Fibroblast of skin of back (primary cell): ENCODE measurements at regions not wholly inside any gene's neighbourhood (a gene's known extent, or its start where the extent isn't known, plus 50 kb on each side); places are given as distances from the start of the nearest gene placed in this dataset.

Experiments used
- DNase-seq: peaks from one replicate; pipeline ENCODE4 v3.0.0-alpha.2; 2013

DNA sequence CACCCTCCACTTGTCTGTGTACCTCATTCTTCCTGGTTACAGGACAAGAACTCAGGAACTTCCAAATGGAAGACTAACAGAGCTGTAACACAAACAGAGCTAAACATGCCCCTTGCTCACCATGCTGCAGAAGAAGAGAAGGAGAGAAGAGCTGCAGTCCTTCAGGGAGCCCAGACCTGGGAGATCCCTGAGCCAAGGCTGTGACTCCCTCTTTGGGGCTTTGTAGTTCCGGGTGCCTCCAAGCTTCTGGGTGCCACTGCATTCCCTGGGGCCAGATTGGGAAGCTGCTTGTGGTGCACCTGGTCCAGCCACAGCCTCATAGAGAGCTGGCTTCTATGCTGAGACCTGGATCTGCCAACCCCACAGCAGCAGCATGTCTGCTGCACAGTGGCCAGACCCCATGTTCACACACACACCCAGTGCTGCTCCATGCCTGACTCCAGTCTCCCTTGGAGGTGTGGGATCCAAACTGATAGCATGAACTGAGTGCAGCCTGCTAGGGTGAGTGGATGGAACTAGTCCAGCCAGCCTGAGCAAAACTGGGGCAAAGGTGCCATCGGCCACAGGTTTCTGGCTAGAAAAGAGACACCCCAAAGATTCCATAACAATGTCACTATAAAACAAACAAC lies 263.0 kb upstream of the NRIP1 start:
- DNase-seq = no peak

DNA sequence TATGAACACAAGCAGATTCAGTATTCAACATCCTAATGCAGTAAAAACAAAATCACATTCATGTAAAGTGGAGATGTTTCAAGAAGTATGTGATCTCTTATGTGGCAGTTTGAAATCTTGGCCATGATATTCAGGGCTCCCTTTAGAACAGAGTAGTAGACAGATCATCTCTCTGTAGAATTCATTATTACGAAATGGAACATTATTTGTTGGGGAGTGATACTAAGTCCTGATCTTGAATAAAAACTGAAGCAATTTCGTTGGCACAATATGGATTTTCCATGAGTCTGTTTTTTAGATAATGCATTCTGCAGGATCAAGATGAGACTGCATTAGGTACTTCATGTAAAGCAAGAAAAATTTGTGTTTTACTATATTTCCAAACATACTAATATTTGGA lies 264.4 kb upstream of the NRIP1 start:
- DNase-seq = no peak

DNA sequence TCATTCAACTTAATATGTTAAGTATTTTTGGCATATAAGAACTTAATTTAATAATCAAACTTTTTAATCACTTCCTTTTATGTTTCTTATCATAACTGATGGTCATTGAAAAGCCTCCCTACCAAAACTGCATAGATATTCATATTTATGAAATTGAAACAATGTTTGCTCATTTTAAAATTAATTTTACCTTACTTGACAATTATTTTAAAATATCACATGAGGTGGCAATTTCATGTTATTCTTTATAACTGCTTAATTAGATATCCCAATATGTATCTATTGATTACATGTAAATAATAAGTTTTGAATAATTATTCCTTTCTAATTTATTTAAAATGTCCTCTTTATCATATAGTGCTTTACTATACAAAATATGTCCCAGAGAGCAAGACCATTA lies 266.1 kb upstream of the NRIP1 start:
- DNase-seq = no peak

DNA sequence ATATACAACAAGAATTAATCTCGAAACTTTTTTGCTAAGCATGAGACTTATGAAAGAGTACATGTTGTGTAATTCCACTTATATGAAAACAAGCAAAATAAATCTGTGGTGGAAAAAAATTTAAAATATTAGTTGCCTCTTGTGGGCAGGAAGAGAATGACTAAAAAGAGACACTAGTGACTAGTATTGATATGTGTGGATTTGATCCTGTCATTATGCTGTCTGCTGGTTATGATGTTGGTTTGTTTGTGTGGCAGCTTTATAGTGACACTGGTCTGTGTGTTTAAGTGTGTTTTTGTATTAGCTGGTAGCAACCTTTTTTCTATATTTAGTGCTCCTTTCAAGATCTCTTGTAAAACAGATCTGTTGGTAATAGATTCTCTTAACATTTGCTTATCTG lies 267.8 kb upstream of the NRIP1 start:
- DNase-seq = no peak

DNA sequence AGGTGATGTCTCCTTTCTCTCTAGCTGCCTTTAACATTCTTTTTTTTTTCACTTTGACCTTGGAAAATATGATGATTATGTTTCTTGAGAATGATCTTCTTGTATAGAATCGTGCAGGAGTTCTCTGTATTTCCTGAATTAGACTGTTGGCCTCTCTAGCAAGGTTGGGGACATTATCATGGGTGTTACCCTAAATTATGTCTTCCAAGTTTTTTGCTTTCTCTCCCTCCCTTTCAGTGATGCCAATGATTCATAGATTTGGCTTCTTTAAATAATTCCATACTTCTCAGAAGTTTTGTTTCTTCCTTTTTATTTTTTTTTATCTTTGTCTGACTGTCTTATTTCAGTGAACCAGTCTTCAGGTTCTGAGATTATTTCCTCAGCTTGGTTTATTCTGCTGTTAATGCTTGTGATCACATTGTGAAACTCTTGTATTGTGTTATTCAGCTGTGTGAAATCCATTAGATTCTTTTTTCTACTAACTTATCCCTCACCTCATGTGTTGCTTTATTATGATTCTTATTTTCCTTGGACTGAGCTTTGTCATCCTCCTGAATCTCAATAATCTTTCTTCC lies 268.4 kb upstream of the NRIP1 start:
- DNase-seq = no peak

DNA sequence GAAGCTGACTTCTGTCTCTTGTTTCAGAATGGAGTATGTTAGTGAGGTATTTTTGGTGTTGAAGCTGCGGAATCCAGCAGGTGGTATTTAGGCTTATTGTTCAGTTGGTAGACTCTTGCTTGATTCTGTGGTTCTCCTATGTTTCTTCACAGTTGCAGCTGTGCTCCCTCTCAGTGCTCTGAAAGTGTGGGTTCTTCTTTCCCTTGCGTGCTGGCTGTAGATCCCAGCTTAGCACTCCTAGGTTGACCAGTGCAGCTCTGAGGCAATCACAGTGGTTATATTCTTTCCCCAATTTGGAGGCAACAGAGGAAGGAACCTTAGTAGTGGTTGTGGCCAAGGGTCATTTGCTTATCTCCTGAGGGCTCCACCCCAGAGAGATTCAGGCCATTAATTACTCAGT lies 269.2 kb upstream of the NRIP1 start:
- no peak for DNase-seq

DNA sequence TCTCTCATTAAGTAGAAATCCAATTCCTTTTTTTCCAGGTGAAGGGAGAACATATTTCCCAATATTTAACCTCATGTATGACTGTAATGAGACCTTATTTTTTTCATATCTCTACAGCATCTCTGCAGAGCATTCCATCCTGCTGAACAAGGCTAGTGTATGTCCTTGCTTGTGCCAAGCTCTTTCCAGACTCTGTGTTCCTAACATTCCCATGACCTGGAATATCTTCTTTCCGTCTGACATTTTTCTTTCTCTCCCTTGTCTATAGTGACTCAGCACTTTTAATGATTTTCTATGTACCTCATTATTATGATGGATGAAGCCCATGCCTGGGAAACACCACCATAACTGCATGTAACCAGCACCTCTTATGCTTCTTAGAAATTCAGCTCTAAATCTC lies 278.3 kb upstream of the NRIP1 start:
- no peak for DNase-seq

DNA sequence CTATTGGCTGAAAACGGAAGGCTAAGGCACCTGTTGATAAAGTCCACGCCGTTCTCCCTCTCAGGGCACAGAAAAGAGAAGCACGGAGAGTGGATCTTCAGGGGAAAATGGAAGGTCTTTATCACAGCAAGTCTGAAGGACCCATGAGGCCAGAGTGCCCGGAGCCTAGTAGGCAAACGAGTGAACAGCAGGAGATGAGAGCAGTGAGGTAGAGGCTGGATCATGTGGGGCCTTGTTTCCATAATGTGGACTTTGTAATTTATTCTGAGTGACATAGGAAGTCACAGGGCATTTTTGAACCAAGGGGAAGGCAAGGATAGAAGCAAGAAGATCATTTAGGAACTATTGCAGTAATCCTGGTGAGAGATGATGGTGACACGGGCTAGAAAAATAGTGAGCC lies 287.2 kb upstream of the NRIP1 start:
- DNase-seq = no peak

DNA sequence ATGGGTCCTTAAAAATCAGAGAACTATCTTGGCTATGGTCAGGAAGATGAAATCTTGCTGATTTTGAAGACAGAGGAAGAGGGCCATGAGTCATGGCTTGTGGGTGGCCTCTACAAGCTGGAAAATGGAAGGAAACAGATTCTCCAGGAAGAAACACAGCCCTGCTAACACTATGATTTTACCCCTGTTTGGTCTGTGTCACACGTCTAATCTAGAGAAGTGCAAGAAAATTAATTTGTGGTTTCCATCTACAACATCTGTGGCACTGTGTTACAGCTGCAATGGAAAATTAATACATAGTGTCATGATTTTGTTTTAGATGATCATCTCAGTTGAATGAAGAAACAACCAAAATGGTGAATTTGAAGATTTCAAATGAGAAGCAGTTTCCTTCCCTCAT lies 288.7 kb upstream of the NRIP1 start:
- no peak for DNase-seq

DNA sequence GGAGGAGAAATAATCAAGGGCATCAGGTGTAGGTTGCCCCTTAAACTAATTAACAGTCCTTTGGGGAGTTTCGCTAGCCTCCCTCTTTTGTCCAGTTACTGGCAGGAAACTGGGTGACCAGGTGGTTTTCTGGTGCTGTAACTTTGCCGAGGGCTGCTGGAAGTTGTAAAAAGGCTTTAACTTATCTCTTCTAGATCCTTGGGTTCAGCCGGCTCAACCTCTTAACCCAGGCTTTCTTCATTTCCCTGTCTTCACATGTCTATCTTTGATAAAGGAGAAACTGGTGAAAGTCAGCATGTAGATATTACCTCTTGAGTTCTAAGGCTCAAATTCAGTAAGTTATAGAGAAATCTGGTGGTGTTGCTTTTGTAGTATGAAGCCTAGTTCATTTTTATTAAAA lies 289.7 kb upstream of the NRIP1 start:
- no peak for DNase-seq

DNA sequence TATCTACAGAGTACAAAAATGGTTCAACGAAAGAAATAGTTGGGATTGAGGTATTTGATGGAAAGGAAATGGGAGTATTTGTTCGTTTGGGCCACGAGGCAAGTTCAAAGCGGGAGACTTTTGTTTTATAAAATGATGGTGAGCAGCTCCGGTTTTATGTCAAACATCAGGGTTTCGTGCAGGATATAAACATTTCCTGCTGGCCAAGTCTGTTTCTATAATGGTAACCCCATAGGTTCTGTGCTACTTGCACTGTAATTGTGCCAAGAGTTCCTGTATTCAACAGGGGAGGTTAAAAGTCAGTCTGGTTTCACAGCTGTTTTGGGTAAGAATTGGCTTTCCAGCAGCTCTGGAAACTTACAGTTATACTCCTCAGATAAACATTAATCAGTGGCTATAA lies 290.3 kb upstream of the NRIP1 start:
- no peak for DNase-seq

DNA sequence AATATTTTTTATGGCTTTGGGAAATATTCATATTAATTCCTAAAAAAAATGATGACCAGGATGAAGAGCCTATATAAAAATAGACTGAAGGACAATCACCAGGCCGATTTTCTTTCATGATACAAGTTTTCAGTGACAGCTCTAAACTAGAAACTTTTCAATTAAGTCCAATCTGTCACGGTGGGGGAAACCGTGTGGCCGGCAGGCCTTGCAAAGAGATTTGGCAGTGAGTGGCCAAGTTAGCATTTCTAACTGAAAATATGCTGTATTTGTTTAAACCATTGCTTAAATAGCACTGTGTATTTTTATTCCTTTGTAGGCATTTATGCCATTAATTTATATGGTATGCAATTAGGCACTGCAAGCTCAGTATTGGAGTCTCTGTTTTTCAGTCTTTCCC lies 294.5 kb upstream of the NRIP1 start:
- no peak for DNase-seq

DNA sequence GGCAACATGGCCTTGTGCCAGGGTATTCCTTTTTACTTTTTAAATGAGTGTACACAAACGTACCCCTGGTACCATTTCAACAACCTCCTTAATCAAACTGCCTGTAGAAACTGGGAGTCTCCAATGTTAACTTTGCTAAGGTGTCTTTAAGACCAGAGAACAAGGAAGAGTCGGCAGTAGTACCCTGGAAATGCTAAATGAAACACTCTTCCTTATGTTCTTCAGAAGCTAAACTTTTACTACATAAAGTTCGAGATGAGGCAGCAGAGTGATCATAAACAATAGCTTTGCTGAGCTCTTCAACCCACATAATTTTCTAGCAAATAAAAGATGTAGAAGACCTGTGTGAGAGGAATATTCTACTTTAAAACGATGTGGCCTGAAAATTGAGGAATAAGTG lies 297.7 kb upstream of the NRIP1 start:
- DNase-seq = no peak

DNA sequence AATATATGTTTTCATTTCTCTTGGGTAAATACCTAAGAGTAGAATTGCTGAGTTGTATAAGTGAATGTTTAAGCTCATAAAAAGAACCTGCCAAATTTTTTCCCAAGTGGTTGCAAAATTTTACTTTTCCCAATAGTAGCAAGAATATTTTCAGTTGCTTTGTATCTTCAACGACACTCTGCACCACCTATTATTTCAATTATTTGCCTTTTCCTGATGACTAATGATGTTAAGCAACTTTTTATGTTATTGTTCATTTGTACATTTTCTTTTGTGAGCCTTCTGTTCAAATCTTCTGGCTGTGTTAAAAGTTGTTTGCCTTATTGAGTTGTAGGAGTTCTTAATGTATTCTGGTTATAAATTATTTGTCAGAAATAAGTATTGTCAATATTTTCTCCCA lies 299.1 kb upstream of the NRIP1 start:
- no peak for DNase-seq

DNA sequence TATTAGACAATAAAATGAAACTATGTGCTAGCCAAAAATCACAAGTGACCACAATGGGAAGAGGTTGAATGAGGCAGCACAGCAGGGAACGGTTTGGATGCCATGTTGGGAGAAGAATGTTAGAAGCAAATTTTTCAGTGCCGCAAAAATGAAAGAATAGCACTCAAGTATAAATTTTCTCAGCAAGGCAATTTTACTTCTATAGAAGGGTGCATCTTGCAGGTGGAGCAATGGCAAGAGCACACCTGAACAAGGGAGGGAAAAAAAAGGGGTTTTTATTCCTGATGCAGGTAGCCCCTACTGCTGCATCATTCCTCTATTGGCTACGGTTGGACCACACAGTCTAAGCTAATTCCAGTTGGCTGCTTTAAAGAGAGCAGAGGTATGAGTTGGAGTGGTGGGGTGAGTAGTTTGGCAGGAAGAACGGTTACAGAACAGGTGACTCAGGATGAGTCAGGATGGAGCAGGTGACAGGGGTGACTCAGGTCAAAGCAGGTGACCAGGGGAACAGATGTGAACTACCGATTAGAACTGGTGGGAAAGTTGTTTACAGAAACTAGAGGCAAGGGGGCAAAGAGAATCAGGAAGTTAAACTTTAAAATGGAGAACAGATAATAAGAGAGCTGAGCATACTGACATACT lies 301.1 kb upstream of the NRIP1 start:
- DNase-seq = no peak

DNA sequence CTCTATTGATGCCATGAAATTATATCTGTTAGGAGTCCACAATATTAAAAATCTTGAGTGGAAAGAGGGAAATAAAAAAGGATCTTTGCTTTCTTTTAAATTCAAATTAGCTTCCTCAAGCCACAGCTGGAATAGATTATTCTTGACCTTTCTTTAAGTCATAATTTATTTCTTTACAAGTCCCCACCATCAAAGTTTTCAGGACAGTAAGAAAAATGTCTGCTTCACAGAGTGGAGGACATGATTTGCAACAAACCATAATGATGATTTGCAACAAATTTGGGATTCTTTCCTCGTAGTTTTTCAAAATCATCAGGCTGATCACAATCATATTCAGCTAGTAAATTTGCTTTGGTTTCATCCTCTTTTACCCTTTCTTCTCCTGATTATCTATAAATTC lies 301.8 kb upstream of the NRIP1 start:
- DNase-seq = no peak

DNA sequence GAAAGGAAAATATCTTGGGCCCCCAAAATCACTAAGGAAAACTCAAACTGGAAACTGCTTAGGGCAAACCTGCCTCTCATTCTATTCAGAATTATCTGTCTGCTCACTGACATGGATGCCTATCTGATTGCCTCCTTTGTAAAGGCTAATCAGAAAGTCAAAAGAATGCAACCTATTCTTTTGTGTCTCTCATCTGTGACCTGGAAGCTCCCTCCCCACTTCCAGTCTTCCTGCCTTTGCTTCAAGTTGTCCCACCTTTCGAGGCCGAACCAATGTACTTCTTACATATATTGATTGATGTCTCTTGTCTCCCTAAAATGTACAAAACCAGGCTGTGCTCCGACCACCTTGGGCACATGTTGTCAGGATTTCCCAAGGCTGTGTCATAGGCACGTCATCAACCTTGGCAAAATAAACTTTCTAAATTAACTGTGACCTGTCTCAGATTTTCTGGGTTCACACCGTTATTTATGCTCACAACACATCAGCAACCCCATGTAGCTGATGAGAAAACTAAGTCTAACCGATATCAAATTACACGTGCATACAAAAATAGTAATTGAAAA lies 302.3 kb upstream of the NRIP1 start:
- DNase-seq = no peak

DNA sequence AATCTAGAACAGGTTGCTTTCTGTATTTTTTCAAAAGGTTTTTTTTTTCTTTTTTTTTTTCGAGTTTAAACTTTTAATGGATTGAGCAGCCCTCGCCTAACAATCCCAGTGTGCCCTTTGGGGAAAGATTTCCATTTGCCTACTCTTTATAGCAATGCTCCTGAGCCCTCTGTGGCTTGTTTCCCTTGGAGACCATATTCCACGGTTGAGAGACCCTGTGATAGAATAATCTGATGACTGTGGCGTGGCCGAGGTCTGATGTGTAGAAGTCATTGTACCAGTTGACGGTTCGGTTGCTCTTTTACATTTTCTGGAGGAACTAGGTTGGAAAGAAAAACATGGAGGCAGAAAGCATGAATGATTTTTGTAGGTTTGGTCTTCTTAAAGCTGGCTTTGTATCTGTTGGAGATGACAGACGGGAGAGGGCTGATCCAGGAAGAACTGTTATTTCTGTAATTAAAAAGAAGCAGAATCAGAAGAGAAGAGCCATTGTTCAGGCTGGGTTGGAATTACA lies 305.7 kb upstream of the NRIP1 start:
- DNase-seq = no peak

DNA sequence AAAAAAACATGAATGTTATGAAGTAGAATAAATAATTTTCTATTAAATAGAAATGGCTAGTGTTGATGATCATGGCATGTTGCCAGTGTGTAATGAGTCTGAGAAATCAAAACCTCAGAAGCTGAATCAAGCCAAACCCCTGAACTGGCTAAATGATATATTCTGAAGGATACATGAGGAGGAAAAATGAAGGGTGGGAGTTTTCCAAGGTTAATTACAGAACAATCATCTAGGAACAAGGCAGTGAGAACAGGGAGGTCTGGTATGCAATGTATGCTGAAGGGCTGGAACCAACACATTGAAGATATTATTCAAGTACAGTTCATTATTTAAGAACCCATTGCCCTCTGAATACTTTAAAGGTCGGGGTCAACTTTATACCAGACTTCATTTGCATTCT lies 309.1 kb upstream of the NRIP1 start:
- no peak for DNase-seq

DNA sequence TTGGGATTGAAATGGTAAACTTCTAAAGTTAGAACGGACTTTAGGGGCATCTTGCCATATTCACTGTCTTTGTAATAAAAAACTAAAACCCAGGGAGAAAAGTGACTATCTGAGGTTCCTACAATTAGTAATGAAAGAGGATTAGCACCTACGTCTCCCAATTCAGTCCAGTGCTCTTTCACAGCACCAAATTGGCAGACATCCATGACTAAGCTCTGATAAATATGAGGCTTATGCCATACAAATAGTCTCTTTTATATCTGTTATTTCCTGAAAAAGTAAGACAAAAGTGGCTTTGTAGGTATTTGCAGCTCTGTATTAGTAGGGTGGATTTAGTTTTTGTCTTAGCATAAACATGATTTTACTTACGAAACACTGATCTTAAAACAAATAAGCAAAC lies 315.0 kb upstream of the NRIP1 start:
- DNase-seq = no peak

DNA sequence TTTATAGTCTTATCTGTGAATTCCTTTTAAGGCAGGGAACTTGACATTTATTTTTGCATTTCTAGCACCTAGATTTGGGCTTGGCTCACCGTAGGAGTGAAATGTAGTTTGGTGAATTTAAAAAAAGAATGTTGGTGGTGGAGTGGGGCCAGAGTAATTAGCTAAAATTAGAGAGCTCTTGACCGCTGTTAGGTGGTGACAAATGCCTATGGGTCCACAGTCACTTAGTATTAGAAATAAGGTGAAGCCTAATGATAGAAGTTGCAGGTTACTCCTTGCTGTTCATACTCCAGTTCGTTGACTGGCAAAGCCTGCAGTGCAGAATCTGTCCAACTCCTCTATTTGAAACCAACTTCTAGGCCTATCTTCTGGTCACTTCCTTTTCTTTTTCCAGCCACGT lies 318.8 kb upstream of the NRIP1 start:
- DNase-seq = no peak

DNA sequence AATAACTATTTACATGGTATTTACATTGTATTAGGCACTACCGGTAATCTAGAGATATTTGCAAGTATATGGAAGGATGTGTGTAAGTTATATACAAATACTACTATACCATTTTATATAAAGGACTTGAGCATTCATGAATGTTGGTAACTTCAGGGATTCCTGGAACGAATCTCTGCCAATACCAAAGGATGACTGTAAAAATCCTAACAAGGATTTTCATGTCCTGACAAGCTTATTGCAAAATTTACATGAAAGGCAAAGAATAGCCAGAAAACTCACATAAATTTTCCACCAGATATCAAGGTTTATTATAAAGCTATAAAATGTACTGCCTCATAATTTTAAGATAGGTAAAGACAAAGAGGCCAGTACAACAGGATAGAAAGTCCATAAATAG lies 325.2 kb upstream of the NRIP1 start:
- no peak for DNase-seq

DNA sequence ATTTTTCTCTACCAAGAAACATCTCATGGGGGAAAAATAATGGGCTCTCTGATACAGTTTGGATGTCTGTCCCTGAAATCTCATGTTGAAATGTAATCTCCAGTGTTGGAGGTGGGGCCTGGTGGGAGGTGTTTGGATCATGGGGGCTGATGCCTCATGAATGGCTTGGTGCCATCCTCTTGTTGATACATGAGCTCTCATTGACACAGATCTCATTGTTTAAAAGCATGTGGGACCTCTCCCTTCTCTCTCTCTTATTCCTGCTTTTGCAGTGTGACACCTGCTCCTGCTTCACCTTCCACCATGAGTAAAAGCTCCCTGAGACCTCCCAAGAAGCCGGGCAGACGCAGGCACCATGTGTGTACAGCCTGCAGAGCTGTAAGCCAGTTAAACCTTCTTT lies 332.5 kb upstream of the NRIP1 start:
- no peak for DNase-seq

DNA sequence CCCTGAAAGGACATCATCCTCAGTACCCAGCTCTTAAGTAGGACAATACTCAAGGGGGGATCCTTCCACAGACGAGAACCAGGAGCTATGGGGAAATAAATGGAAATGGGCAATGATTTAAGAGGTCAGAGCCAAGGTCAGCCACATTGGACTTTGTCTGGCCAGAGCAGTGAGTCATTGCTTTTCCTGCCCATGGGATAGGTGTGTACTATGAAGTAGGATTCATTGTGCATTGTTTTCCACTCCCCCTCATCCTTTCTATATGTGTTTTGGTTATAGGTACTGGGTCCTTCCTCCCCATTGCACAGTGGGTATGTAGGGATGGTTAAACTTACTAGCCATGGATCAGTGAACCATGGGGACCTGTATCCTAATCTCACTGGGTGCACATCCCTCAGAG lies 328.9 kb upstream of the USP25 start:
- DNase-seq = no peak
